Right lobe of liver (tissue), 6 donors: ENCODE measurements at regions not wholly inside any gene's neighbourhood (a gene's known extent, or its start where the extent isn't known, plus 50 kb on each side); places are given as distances from the start of the nearest gene placed in this dataset.
A peak's percentile ranks its signal among the peaks of the same experiment; 100 is the strongest.

Experiments
- ATAC-seq, 4 donors: fragments of 200-7000 bp; cut with Tn5 transposase; one replicate each; pipeline ENCODE4 v1.9.1; 2020; ENCODE audit warnings: mild to moderate bottlenecking in 4 of 4, moderate library complexity in 4 of 4
- DNase-seq, 3 donors: peaks; one replicate each; pipeline ENCODE4 v3.0.0-alpha.2; 2020
- H3K27ac ChIP-seq, 3 donors: fragments of 200-600 bp; one replicate each; pipeline ENCODE4 v1.8.0; 2022
- H3K27me3 ChIP-seq, 2 donors: fragments of 200-600 bp; one replicate each; pipeline ENCODE4 v1.8.0; 2022
- H3K36me3 ChIP-seq, 4 donors: fragments of 200-600 bp; sonication (generic) in 1 of 4; one replicate each; pipeline versions ENCODE4 v1.5.1 to v1.8.0; 2017 to 2022; ENCODE audit warnings: control low read depth in 1 of 4
- H3K4me1 ChIP-seq, 4 donors: fragments of 200-600 bp; sonication (generic) in 1 of 4; one replicate each; pipeline versions ENCODE4 v1.5.1 to v1.8.0; 2017 to 2022; ENCODE audit warnings: control low read depth in 1 of 4
- H3K4me3 ChIP-seq, 3 donors: fragments of 200-600 bp; one replicate each; pipeline ENCODE4 v1.8.0; 2022
- H3K9me3 ChIP-seq, 4 donors: fragments of 200-600 bp; sonication (generic) in 1 of 4; one replicate each; pipeline versions ENCODE4 v1.5.1 to v1.8.0; 2017 to 2022; ENCODE audit warnings: control low read depth in 1 of 4
- CTCF ChIP-seq, 4 donors: fragments of 200-600 bp in 3 of 4; fragments of 450-650 bp in 1 of 4; IDR thresholded peaks; one replicate each; pipeline versions ENCODE4 v1.5.1 to v1.8.0; 2016 to 2022; ENCODE audit warnings: antibody characterized with exemption in 4 of 4, mild to moderate bottlenecking in 2 of 4
- POLR2A ChIP-seq: fragments of 450-650 bp; IDR thresholded peaks from one replicate; pipeline ENCODE4 v1.6.1; 2017; ENCODE audit warnings: antibody characterized with exemption, mild to moderate bottlenecking
- WGBS: methylation state at CpG from one replicate; pipeline ENCODE4 v1.1.6; 2018; ENCODE audit warnings: low coverage, low lambda C conversion rate; ENCODE audit not compliant: insufficient coverage; ENCODE audit errors: missing lambda C conversion rate; 5-methylcytosine and 5-hydroxymethylcytosine counted together
- intact Hi-C, 2 donors: fragments of 100-400 bp; cut with DNase I; formaldehyde crosslinking; loops; one replicate each; pipeline versions ENCODE4 v1.11.2 to v1.14.1; 2022
- donor health status: DM: no; HTN: yes; CAD: no.
- donor health status: DM: no; HTN: no; CAD: no.
- donor health status: DM: no; HTN: no; CAD: no.
- donor health status: DM: no; HTN: yes; CAD: no.
- donor health status: DM: no; HTN: yes; CAD: no.

GRCh38 chr21:15408089-15408488 is 321.7 kb upstream of the USP25 start:
- no peak overlapping the region for H3K4me3 ChIP-seq
- whole genome bisulfite sequencing: 95% methylated on average over 2 of the region's 2 CpGs
- DNase-seq: no peak
- no peaks in the 10 kb centered on the region for H3K9me3 ChIP-seq
- H3K36me3 ChIP-seq: peaks cover 0 to 6% (median 0%) of the 10 kb centered on the region in 4 donors
- no peak for TF ChIP-seq POLR2A
- peaks cover 0 to 15% (median 0%) of the 10 kb centered on the region in 4 donors for H3K4me1 ChIP-seq
- intact Hi-C loops: no loop called here
- no peak for ATAC-seq
- H3K27me3 ChIP-seq: no peaks in the 10 kb centered on the region
- no peak overlapping the region for H3K27ac ChIP-seq

- no peak overlapping the region for H3K27ac ChIP-seq
- intact Hi-C loops: no loop called here
- H3K9me3 ChIP-seq: no peaks in the 10 kb centered on the region
- ATAC-seq (no peak), DNase-seq (no peak)
- 80% methylated on average over 1 of the region's 1 CpG for WGBS
- no peaks in the 10 kb centered on the region for H3K27me3 ChIP-seq
- peaks cover 0 to 6% (median 0%) of the 10 kb centered on the region in 4 donors for H3K36me3 ChIP-seq
- no peak overlapping the region for H3K4me3 ChIP-seq
- no peak for TF ChIP-seq POLR2A
- no peak for TF ChIP-seq CTCF (IDR thresholded peaks at IDR 0.05)
- H3K4me1 ChIP-seq: peaks cover 0 to 15% (median 0%) of the 10 kb centered on the region in 4 donors
These were observed 320.8 kb upstream of the USP25 start for GRCh38 chr21:15409031-15409430.

DNA sequence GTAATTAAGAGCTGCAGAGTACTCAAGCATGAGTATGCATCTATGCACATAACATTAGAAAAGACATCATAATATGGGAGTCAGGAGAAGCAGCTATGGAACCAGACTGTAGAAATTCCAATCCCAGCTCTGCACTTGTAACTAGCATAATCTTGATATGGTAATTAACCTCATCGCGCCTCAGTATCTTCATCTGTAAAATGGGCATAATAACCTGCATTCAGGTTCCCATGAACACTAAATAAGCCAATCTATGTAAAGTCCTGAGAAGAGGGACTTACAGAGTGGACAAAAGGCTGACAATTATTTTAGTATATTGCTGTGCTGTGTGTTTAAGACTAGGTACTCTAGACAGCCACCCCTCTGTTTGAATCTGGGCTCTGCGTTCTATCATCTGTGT is 318.9 kb upstream of the USP25 start:
- 95% methylated on average over 3 of the region's 3 CpGs for WGBS
- Histone ChIP-seq H3K36me3 (no peaks in the 10 kb centered on the region), H3K27ac (no peak overlapping the region), H3K4me1 (peaks cover 0 to 30% (median 0%) of the 10 kb centered on the region in 4 donors), H3K9me3 (no peaks in the 10 kb centered on the region), H3K4me3 (no peak overlapping the region), H3K27me3 (no peaks in the 10 kb centered on the region)
- DNase-seq (no peak), ATAC-seq (no peak)
- intact Hi-C loops: no loop called here
- no peak for TF ChIP-seq POLR2A
- no peak for TF ChIP-seq CTCF (IDR thresholded peaks at IDR 0.05)

DNA sequence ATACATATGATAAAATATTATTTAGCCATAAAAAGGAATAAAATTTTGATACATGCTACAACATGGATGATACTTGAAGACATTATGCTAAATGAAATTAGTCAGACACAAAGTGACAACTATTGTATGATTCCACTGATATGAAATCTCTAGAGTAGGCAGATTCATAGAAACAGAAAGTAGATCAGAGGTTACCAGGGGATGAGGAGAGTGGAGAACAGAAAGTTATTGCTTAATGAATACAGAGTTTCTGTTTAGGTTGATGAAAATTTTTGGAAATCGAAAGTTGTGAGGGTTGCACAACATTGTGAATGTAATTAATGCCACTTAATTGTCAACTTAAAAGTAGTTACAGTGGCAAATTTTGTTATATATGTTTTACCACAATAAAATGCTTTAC is 315.7 kb upstream of the USP25 start:
- Histone ChIP-seq H3K36me3 (no peaks in the 10 kb centered on the region), H3K4me1 (peaks cover 0 to 20% (median 0%) of the 10 kb centered on the region in 4 donors), H3K9me3 (no peaks in the 10 kb centered on the region), H3K27me3 (no peaks in the 10 kb centered on the region), H3K4me3 (no peak overlapping the region), H3K27ac (no peak overlapping the region)
- 7% methylated on average over 1 of the region's 1 CpG for WGBS
- TF ChIP-seq POLR2A (no peak), CTCF (IDR thresholded peaks at IDR 0.05) (no peak)
- peak; percentile 72 to 95 (median 82) for ATAC-seq
- intact Hi-C loops: no loop called here
- no peak for DNase-seq

DNA sequence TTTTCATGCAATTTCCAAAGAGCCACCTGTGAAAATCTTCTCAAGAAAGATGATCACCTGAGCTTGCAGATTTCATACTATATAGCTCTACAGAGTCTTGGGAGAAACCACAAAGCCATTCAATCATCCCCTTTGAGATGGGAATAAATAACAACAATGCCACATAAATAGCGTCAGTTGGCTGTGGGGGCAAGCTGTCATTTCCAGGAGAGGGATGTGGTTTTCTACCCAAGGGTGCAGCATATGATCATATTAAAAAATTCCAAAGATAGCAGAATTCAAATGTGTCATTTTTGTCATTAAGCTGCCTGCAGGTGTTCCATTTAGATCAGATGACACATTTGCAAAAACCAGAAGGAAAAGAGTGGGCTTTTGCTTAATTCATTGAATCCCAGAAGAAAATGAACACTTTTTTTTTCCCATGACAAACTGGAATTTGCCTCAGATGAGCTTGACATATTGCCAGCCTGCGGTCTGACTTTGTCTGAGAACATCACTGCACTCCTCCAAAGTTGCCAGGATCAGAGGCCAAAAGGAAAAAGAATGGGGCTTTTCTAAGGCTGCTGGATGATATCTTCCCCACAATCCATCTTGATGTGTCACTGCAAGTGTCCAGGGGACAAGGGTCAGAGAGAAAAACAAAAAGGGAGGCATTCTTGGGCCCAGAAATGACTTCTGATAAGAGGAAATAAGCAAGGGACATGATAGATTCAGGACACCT is 314.1 kb upstream of the USP25 start:
- Histone ChIP-seq H3K27ac (no peak overlapping the region), H3K9me3 (no peaks in the 10 kb centered on the region), H3K4me1 (peaks cover 0 to 20% (median 0%) of the 10 kb centered on the region in 4 donors), H3K36me3 (no peaks in the 10 kb centered on the region), H3K4me3 (no peak overlapping the region), H3K27me3 (no peaks in the 10 kb centered on the region)
- DNase-seq (no peak), ATAC-seq (no peak)
- WGBS: 40% methylated on average over 1 of the region's 2 CpGs
- intact Hi-C loops: no loop called here
- TF ChIP-seq CTCF (IDR thresholded peaks at IDR 0.05) (no peak), POLR2A (no peak)
